ENCODE measurements at regions not wholly inside any gene's neighbourhood (a gene's known extent, or its start where the extent isn't known, plus 50 kb on each side); places are given as distances from the start of the nearest gene placed in this dataset.

DNA sequence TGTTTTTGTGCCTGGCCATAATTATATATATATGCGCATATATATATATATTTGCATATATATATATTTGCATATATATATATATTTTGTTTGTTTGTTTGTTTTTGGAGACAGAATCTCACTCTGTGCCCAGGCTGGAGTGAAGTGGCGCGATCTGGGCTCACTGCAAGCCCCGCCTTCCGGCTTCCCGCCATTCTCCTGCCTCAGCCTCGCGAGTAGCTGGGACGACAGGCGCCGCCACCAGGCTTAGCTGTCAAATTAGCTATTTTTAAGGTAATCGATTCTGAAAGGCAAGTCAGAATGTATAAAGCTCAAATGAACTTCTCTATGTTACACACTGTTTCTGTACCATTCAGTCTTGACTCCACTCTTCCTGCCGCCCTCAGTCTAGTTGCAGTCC is 273.3 kb downstream of the TRIML1 start:
- Histone ChIP-seq H3K27ac (ENCODE audit: low read length) (no peak overlapping the region), H3K4me3 (ENCODE audit: low read depth in 2 of 2, low read length in 2 of 2) (no peak overlapping the region), H3K36me3 (ENCODE audit: control insufficient read depth, insufficient read depth, low read length) (no peaks in the 10 kb centered on the region), H3K9me3 (ENCODE audit: control insufficient read depth, insufficient read depth, low read depth, low read length) (no peaks in the 10 kb centered on the region), H3K4me1 (ENCODE audit: control insufficient read depth, insufficient read depth, low read length) (no peaks in the 10 kb centered on the region), H3K27me3 (ENCODE audit: control insufficient read depth, insufficient read depth, low read length) (no peaks in the 10 kb centered on the region)
- intact Hi-C loops (cut with micrococcal nuclease; ENCODE audit: unreplicated experiment): loop anchor here (5.0 kb wide), 1 partner anchor 805 kb away; no protein-coding TSS in a partner anchor
- DNase-seq (ENCODE audit: low read depth, low spot score) (no peak), ATAC-seq (no peak)
- in situ Hi-C loops (cut with HindIII; ENCODE audit: low pct_unique_long_range_greater_than_20kb, low sequenced_read_pairs): no loop called here
- no peak for TF ChIP-seq TCF7L2 (IDR thresholded peaks at IDR 0.05; ENCODE audit: low read depth, low read length)
- no peak for TF ChIP-seq POLR2AphosphoS5 (IDR thresholded peaks at IDR 0.05; ENCODE audit: low read depth, low read length)
- TF ChIP-seq, protein P1, sequence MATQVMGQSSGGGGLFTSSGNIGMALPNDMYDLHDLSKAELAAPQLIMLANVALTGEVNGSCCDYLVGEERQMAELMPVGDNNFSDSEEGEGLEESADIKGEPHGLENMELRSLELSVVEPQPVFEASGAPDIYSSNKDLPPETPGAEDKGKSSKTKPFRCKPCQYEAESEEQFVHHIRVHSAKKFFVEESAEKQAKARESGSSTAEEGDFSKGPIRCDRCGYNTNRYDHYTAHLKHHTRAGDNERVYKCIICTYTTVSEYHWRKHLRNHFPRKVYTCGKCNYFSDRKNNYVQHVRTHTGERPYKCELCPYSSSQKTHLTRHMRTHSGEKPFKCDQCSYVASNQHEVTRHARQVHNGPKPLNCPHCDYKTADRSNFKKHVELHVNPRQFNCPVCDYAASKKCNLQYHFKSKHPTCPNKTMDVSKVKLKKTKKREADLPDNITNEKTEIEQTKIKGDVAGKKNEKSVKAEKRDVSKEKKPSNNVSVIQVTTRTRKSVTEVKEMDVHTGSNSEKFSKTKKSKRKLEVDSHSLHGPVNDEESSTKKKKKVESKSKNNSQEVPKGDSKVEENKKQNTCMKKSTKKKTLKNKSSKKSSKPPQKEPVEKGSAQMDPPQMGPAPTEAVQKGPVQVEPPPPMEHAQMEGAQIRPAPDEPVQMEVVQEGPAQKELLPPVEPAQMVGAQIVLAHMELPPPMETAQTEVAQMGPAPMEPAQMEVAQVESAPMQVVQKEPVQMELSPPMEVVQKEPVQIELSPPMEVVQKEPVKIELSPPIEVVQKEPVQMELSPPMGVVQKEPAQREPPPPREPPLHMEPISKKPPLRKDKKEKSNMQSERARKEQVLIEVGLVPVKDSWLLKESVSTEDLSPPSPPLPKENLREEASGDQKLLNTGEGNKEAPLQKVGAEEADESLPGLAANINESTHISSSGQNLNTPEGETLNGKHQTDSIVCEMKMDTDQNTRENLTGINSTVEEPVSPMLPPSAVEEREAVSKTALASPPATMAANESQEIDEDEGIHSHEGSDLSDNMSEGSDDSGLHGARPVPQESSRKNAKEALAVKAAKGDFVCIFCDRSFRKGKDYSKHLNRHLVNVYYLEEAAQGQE (IDR thresholded peaks at IDR 0.05; ENCODE audit: insufficient read depth in 1 of 2, low read depth in 2 of 2, low read length in 1 of 2): no peak
- TF ChIP-seq, protein P2, sequence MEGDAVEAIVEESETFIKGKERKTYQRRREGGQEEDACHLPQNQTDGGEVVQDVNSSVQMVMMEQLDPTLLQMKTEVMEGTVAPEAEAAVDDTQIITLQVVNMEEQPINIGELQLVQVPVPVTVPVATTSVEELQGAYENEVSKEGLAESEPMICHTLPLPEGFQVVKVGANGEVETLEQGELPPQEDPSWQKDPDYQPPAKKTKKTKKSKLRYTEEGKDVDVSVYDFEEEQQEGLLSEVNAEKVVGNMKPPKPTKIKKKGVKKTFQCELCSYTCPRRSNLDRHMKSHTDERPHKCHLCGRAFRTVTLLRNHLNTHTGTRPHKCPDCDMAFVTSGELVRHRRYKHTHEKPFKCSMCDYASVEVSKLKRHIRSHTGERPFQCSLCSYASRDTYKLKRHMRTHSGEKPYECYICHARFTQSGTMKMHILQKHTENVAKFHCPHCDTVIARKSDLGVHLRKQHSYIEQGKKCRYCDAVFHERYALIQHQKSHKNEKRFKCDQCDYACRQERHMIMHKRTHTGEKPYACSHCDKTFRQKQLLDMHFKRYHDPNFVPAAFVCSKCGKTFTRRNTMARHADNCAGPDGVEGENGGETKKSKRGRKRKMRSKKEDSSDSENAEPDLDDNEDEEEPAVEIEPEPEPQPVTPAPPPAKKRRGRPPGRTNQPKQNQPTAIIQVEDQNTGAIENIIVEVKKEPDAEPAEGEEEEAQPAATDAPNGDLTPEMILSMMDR (IDR thresholded peaks at IDR 0.05): no peak
- TF ChIP-seq SIN3A (IDR thresholded peaks at IDR 0.05; ENCODE audit: borderline replicate concordance, insufficient read depth, low read depth, low read length): no peak
- ChIA-PET POLR2A (no interaction called here), CTCF (no interaction called here)
- no TSS peak for BruUV-seq (replicated peaks)

DNA sequence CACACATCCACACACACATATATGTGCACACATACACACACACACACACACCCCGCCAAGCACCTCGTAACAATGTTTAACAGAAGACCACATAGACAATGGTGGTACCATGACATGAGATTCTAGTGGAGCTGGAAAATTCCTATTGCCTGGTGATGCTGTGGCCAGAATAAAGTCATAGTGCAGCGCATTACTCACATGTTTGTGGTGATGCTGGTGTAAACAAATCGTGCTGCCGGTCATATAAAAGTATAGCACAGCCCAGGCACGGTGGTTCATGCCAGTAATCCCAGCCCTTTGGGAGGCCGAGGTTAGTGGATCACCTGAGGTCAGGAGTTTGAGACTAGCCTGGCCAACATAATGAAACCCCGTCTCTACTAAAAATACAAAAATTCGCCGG is 275.2 kb downstream of the TRIML1 start:
- Histone ChIP-seq H3K4me3 (ENCODE audit: low read depth in 2 of 2, low read length in 2 of 2) (no peak overlapping the region), H3K4me1 (ENCODE audit: control insufficient read depth, insufficient read depth, low read length) (no peaks in the 10 kb centered on the region), H3K36me3 (ENCODE audit: control insufficient read depth, insufficient read depth, low read length) (no peaks in the 10 kb centered on the region), H3K27ac (ENCODE audit: low read length) (no peak overlapping the region), H3K9me3 (ENCODE audit: control insufficient read depth, insufficient read depth, low read depth, low read length) (no peaks in the 10 kb centered on the region), H3K27me3 (ENCODE audit: control insufficient read depth, insufficient read depth, low read length) (no peaks in the 10 kb centered on the region)
- intact Hi-C loops (cut with micrococcal nuclease; ENCODE audit: unreplicated experiment) (loop anchor here (5.0 kb wide), 1 partner anchor 807 kb away; no protein-coding TSS in a partner anchor), in situ Hi-C loops (cut with HindIII; ENCODE audit: low pct_unique_long_range_greater_than_20kb, low sequenced_read_pairs) (no loop called here)
- POLR2A ChIA-PET: no interaction called here
- TF ChIP-seq TCF7L2 (IDR thresholded peaks at IDR 0.05; ENCODE audit: low read depth, low read length): no peak
- no peak for TF ChIP-seq POLR2AphosphoS5 (IDR thresholded peaks at IDR 0.05; ENCODE audit: low read depth, low read length)
- TF ChIP-seq, protein P2 (IDR thresholded peaks at IDR 0.05): no peak
- TF ChIP-seq SIN3A (IDR thresholded peaks at IDR 0.05; ENCODE audit: borderline replicate concordance, insufficient read depth, low read depth, low read length): no peak
- TF ChIP-seq, protein P1 (IDR thresholded peaks at IDR 0.05; ENCODE audit: insufficient read depth in 1 of 2, low read depth in 2 of 2, low read length in 1 of 2): no peak
- no TSS peak for BruUV-seq (replicated peaks)
- ATAC-seq: no peak
- no peak for DNase-seq (ENCODE audit: low read depth, low spot score)
- CTCF ChIA-PET: no interaction called here
